Sciatic nerve (tissue), 2 donors: ENCODE measurements at regions not wholly inside any gene's neighbourhood (a gene's known extent, or its start where the extent isn't known, plus 50 kb on each side); places are given as distances from the start of the nearest gene placed in this dataset.

Experiments
- ATAC-seq: fragments of 200-7000 bp; cut with Tn5 transposase; one replicate; pipeline ENCODE4 v1.9.1; 2020; ENCODE audit warnings: mild to moderate bottlenecking, moderate library complexity
- DNase-seq: peaks from one replicate; pipeline ENCODE4 v3.0.0-alpha.2; 2020; ENCODE audit warnings: low spot score
- intact Hi-C: fragments of 100-400 bp; cut with DNase I; formaldehyde crosslinking; loops from one replicate; pipeline ENCODE4 v1.14.2; 2022
- donor health status: DM: no; HTN: no; CAD: no.
- donor health status: DM: no; HTN: no; CAD: no.

GRCh38 chr1:175834597-175834996 lies 91.2 kb upstream of the TNR start:
- intact Hi-C loops, result no loop called here
- no peak for ATAC-seq
- no peak for DNase-seq

GRCh38 chr1:175833951-175834350 lies 90.6 kb upstream of the TNR start:
- no peak for ATAC-seq
- intact Hi-C loops, result no loop called here
- no peak for DNase-seq

- intact Hi-C loops, result no loop called here
- no peak for ATAC-seq
- DNase-seq, result no peak
Measured at GRCh38 chr1:175833502-175833901, 90.1 kb upstream of the TNR start.

DNA sequence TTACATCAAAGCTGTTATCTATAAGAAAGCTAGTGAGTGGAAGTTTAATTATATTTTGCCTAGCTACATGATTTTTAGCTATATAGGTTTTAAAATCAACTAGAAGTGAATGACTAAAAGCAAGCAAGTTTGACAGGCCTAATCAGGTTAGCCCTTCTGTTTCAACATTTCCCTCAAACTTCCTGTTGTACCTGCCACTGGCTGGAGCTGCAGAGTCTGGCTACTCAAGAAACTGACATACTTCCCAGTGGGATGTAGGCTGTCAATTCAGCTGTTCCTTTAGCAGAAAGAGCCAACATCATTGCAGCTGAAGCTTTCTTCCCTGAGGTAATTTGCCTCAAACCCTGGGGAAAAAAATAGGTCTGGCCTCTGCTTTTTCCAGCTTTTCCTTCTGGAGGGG lies 87.1 kb upstream of the TNR start:
- intact Hi-C loops, result no loop called here
- no peak for ATAC-seq
- DNase-seq, result no peak

DNA sequence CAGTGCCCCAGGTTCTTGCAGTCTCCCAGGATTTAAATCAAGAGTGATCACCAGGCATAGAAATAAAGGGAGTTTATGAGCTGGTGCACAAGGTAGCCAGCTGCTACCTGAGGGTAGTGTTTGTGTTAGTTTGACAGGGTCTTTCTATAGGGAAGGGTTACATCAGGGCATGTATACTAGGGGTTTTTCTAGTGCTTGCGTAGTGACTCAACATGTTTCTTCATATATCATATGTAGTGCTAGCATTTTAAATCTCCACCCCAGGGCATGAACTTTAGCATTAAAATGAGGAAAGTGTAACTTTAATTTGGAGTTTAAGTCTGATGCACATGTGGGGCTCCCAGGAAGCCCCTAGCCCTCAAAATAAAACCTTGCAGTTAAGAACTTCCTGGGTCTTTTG lies 86.5 kb upstream of the TNR start:
- DNase-seq (no peak), ATAC-seq (no peak)
- intact Hi-C loops, result no loop called here

DNA sequence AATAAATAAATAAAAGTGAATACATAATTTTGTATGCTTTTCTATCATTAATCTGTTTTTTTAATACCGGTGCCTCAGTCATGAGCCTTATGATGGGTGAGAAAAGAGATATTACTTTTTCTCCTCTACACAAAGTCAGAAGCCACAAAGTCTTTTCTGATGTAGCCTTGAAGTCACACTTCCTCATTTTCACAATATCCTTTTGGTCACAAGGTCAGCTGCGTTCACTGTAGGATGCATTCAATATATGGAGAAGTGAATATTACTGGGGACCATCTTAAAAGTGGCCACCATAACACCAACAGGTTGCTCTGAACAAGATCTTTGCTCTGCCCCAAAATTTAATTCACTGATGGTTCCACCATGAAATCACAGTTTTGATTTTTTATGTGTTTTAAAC lies 83.3 kb upstream of the TNR start:
- no peak for ATAC-seq

GRCh38 chr1:175824079-175824478 lies 80.7 kb upstream of the TNR start:
- DNase-seq, result no peak
- intact Hi-C loops, result no loop called here
- no peak for ATAC-seq

More for the DNA sequence above, 83.3 kb upstream of the TNR start:
- intact Hi-C loops, result no loop called here
- no peak for DNase-seq

- no peak for ATAC-seq
- DNase-seq, result no peak
- intact Hi-C loops, result no loop called here
Measured at GRCh38 chr1:175823406-175823805, 80.0 kb upstream of the TNR start.

DNA sequence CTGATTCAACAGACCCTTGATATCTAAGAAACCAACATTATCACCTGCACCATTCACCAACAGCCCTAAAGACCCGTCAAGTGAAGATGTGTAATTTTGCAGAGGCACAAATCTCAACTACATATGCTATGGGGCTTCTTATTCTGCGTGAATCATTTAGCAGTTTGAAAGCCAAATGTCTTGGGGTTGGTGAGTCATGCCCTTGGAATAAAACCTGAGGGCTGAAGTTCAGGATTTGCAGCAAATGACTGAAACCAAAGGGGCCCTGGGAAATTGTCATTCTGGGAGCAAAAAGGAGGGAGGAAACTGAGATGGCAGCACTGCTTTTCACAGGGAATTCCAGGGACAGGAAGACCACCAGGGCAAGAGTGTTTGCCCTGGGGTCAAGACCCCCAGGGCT lies 79.2 kb upstream of the TNR start:
- intact Hi-C loops, result no loop called here
- ATAC-seq (no peak), DNase-seq (no peak)

DNA sequence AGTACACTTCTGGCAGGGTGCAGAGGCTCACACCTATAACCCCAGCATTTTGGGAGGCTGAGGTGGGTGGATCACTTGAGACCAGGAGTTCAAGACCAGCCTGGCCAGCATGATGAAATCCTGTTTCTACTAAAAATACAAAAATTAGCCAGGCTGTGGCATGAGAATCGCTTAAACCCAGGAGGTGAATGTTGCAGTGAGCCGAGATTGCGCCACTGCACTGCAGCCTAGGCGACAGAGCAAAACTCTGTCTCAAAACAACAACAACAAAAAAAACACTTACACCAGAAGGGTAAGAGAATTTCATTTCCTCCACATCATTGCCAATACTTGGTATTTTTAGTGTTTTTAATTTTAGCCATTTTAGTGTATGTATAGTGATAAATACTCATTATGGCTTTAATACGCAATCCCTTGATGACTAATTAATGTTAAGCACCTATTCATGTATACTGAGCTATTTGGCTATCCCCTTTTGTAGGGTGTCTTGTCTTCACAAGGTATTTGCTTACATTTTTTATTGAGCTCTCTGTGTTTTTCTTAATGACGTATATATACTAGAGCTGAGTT lies 77.1 kb upstream of the TNR start:
- DNase-seq (no peak), ATAC-seq (no peak)
- intact Hi-C loops, result no loop called here

DNA sequence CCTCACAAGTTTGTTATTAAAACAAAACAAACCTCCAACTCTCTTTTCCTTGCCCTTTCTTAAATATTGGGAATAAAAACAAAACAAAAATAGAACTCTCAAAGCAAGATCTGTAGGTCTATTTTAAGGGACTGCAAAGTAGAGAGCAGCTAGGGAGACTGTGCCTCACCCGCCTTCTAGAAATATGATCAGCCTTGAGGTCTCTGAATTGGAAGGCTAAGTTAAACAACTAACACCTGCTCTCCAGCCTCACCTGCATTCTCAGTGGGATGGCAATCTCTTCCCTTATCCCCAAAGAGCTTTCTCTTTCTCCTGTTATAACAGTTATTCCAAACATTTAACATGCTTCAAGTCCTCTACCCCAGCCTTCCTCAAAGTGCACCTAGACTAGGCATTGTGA lies 75.5 kb upstream of the TNR start:
- no peak for DNase-seq
- intact Hi-C loops, result no loop called here
- ATAC-seq, result no peak

DNA sequence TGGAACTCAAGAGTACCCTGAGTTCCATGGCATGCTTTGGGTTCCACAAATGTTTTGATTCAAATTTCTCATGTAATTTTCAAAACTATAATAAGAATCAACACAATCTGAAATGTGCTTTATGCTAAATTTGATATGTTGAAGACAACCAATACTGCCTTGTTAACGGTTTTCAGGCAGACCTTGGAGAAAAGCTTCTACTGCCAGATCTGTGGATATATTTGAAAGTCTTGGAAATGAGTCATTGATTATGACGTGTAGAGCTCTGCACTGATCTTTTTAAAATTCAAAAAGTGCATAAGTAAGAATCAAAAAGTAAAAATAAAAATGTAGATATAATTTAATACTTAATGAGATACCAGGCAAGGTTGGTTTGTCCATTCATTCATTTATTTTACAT lies 74.0 kb upstream of the TNR start:
- no peak for DNase-seq
- intact Hi-C loops, result no loop called here
- ATAC-seq, result no peak

DNA sequence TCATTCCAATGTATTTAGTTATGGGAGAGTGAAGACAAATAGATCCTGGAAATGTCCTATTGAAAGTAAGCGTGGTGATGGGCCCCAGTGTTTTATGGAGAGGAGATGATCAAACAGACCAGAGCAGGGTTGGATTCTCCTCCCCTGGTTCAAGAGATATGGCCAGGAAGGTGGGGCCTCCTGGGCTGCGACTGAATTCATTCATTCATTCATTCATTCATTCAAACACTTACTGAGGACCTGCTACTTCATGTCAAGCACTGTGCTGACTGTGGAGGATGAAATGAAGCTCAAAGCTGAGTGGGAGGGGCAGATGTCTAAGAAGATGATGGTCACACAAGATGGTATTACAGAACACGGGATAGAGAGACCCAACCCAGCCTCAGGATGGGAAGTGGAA lies 71.5 kb upstream of the TNR start:
- no peak for DNase-seq
- no peak for ATAC-seq
- intact Hi-C loops, result no loop called here

GRCh38 chr1:175812936-175813335 lies 69.5 kb upstream of the TNR start:
- intact Hi-C loops, result no loop called here
- ATAC-seq (no peak), DNase-seq (no peak)

DNA sequence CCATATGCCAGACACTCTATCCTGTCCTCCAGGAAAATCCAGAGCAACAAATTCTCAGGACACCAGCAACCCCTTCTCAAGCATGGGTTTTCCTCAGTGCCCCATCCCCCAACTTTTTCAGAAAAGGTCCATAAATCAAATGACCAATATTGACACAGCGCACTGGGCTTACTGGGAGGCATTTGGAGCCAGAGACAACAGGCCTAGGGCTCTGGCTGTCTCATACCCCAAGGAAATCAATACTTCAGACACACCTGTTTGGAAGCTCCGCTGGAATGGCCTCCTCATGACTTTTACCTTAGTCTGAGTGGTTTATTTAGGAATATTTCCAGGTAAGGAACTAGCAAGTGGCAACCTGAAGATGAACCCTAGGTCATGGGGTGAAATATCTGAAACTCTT lies 66.9 kb upstream of the TNR start:
- no peak for ATAC-seq
- intact Hi-C loops, result no loop called here

GRCh38 chr1:175808999-175809398 lies 65.6 kb upstream of the TNR start:
- DNase-seq (no peak), ATAC-seq (peak; percentile 36)
- intact Hi-C loops, result no loop called here

More for the DNA sequence above, 66.9 kb upstream of the TNR start:
- no peak for DNase-seq

DNA sequence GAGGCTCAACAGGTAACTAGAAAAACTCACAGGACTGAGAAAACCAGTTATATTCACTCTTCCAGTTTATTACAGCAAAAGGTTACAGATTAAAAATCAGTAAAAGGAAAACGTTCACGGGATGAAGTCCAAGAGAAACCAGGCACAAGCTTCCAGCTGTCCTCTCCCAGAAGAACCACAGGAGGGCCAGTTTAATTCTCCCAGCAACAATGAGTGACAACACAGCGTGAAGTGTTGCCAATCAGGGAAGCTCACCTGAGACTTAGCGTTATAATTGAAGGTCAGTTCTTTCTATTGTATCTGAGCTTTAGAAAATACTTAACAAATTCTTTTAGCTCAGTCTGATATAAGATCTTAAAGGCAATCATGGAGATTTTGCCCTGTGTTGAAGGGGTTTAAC lies 65.2 kb upstream of the TNR start:
- ATAC-seq (no peak), DNase-seq (no peak)
- intact Hi-C loops, result no loop called here

GRCh38 chr1:175804561-175804960 lies 61.2 kb upstream of the TNR start:
- DNase-seq, result no peak
- intact Hi-C loops, result no loop called here
- ATAC-seq, result no peak

DNA sequence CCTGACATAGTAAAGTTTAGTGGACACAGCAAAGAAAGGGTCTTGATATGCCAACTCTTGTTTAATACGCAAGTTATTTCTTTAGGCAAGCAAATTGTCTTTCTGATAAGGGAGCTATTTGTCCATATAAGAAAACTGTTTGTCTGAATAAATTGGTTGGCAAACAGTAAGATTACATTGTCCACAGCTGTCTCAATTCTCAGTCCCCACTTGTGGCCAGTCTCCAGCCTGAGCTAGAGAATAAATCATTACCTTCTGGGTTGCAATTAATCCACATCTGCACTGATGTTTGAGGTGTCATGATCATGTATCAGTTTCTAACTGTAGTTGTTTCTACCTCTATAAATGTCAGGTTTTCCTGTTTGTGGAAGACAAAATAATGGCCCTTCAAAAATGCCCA lies 60.0 kb upstream of the TNR start:
- no peak for ATAC-seq
- intact Hi-C loops, result no loop called here

DNA sequence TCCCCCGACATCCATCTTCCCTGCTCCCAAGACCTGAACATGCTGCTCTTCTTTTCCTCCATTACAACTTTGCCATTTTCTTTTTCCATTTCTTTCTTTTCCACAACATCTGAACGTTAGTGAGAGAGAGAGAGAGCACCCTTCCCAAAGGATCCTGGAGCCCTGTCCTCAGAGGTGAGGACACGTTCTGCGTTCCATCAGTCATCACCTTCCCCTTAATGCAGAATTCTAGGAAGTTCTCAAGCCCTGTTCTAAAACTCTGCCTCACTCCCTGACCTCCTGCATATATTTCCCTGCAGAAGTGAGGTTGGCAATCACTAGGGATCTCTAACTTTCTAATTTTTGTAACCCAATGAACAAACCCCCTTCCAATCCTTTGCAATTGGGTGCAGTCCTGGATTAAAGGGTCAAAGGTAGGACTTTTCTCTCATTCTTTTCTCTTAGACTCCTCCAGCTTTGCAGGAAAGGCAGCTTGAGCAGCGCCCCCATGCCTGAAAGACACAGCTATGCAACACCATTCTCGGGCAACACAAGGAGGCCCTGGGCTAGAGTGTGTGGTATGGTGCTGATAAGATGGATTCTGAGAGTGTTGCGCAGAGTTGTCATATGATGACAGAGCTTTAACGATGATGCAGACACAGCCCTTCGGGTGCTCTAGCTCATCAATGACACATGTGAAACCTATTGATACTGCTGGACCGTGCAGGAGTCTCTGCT lies 59.2 kb upstream of the TNR start:
- ATAC-seq (no peak), DNase-seq (no peak)
- intact Hi-C loops, result no loop called here

More for the DNA sequence above, 60.0 kb upstream of the TNR start:
- no peak for DNase-seq

- intact Hi-C loops, result no loop called here
- ATAC-seq (no peak), DNase-seq (no peak)
Measured at GRCh38 chr1:175801979-175802378, 58.6 kb upstream of the TNR start.
